B cell (primary cell): ENCODE measurements at regions not wholly inside any gene's neighbourhood (a gene's known extent, or its start where the extent isn't known, plus 50 kb on each side); places are given as distances from the start of the nearest gene placed in this dataset.
"Not testable (repeated sequence)": the region's sequence is repeated elsewhere in the genome, so short reads cannot be mapped to it uniquely, and the experiment has no call there.

Experiments
- ATAC-seq: fragments of 200-7000 bp; cut with Tn5 transposase; one replicate; pipeline ENCODE4 v1.10.0; 2021; ENCODE audit warnings: low read depth, mild to moderate bottlenecking, moderate number of reproducible peaks, moderate library complexity
- CTCF ChIA-PET: fragments of 350-600 bp; sonication (Branson Sonifier 250); formaldehyde crosslinking; loops from one replicate; lab custom pipeline; 2021; ENCODE audit warnings: antibody characterized with exemption, inconsistent platforms; lab: Charles Lee
- POLR2A ChIA-PET: fragments of 350-600 bp; sonication (Branson Sonifier 250); formaldehyde crosslinking; loops from one replicate; lab custom pipeline; 2021; ENCODE audit warnings: antibody characterized with exemption; lab: Charles Lee
- DNase-seq: peaks from one replicate; pipeline ENCODE4 v3.0.0; 2013
- H2AFZ ChIP-seq: 2 replicates; pipeline ENCODE4 v1.6.1; 2012; ENCODE audit warnings: mild to moderate bottlenecking, low read depth, low read length; ENCODE audit not compliant: insufficient read depth, poor library complexity, severe bottlenecking
- H3K27ac ChIP-seq, 2 donors: 1 replicate in 1 of 2; 2 replicates in 1 of 2; pipeline ENCODE4 v1.5.1; 2012 to 2013; ENCODE audit warnings: low read length in 2 of 2, mild to moderate bottlenecking in 2 of 2, moderate library complexity in 1 of 2
- H3K27me3 ChIP-seq, 4 experiments: fragments of 200-600 bp in 1 of 4; sonication (generic) in 1 of 4; replicated peaks in 1 of 4; 1 replicate in 2 of 4; 2 replicates in 2 of 4; pipeline versions ENCODE4 v1.6.1 to v1.7.0; 2013 to 2016; ENCODE audit warnings: low read length in 3 of 4, mild to moderate bottlenecking in 2 of 4, mixed read lengths in 1 of 4, moderate library complexity in 1 of 4; ENCODE audit not compliant: insufficient read depth in 4 of 4, control insufficient read depth in 3 of 4; ENCODE audit errors: control extremely low read depth in 1 of 4
- H3K36me3 ChIP-seq, 2 experiments: replicated peaks in 1 of 2; 1 replicate in 1 of 2; 2 replicates in 1 of 2; pipeline versions ENCODE4 v1.6.1 to v1.7.1; 2013; ENCODE audit warnings: low read length in 1 of 2; ENCODE audit not compliant: insufficient read depth in 2 of 2, control insufficient read depth in 1 of 2; ENCODE audit errors: control extremely low read depth in 1 of 2, extremely low read depth in 1 of 2
- H3K4me1 ChIP-seq, 2 donors: fragments of 200-600 bp in 1 of 2; sonication (generic) in 1 of 2; 1 replicate in 1 of 2; 2 replicates in 1 of 2; pipeline versions ENCODE4 v1.5.1 to v1.6.1; 2013 to 2017; ENCODE audit warnings: low read length in 2 of 2; ENCODE audit not compliant: control insufficient read depth in 2 of 2, insufficient read depth in 2 of 2
- H3K4me2 ChIP-seq: replicated peaks from 2 replicates; pipeline ENCODE3; 2012; ENCODE audit warnings: mild to moderate bottlenecking, low read depth, low read length; ENCODE audit not compliant: poor library complexity, severe bottlenecking
- H3K4me3 ChIP-seq, 5 experiments: fragments of 200-600 bp in 1 of 5; sonication (generic) in 1 of 5; 1 replicate in 3 of 5; 2 replicates in 2 of 5; pipeline versions ENCODE4 v1.5.1 to v1.7.0; 2011 to 2016; ENCODE audit warnings: low read length in 4 of 5, mild to moderate bottlenecking in 4 of 5, low read depth in 2 of 5, control low read depth in 1 of 5, moderate library complexity in 1 of 5; ENCODE audit not compliant: insufficient read depth in 1 of 5; ENCODE audit errors: control extremely low read depth in 1 of 5, extremely low read depth in 1 of 5
- H3K79me2 ChIP-seq: fragments of 200-600 bp; sonication (generic); one replicate; pipeline ENCODE4 v1.6.0; 2016; ENCODE audit warnings: low read length; ENCODE audit not compliant: control insufficient read depth, insufficient read depth
- H3K9ac ChIP-seq: fragments of 200-600 bp; sonication (generic); 2 replicates; pipeline ENCODE4 v1.6.1; 2017; ENCODE audit warnings: mild to moderate bottlenecking, low read length, moderate library complexity
- H3K9me3 ChIP-seq, 3 donors: one replicate each; pipeline versions ENCODE4 v1.6.1 to v1.7.1; 2013; ENCODE audit warnings: low read length in 2 of 3; ENCODE audit not compliant: control insufficient read depth in 2 of 3, insufficient read depth in 1 of 3; ENCODE audit errors: control extremely low read depth in 1 of 3
- H4K20me1 ChIP-seq: 2 replicates; pipeline ENCODE4 v1.6.0; 2012; ENCODE audit warnings: mild to moderate bottlenecking, low read length; ENCODE audit not compliant: insufficient read depth, control insufficient read depth, poor library complexity, severe bottlenecking
- H3K27ac Mint-ChIP-seq: one replicate; pipeline ENCODE4 v1.8.0; 2021; ENCODE audit warnings: mixed read lengths
- H3K27me3 Mint-ChIP-seq: one replicate; pipeline ENCODE4 v1.8.0; 2021; ENCODE audit warnings: mixed read lengths
- H3K4me1 Mint-ChIP-seq: one replicate; pipeline ENCODE4 v1.8.0; 2021; ENCODE audit warnings: mixed read lengths
- H3K4me3 Mint-ChIP-seq: one replicate; pipeline ENCODE4 v1.8.0; 2021; ENCODE audit warnings: mixed read lengths
- H3K9me3 Mint-ChIP-seq: one replicate; pipeline ENCODE4 v1.8.0; 2022; ENCODE audit warnings: mixed read lengths; ENCODE audit not compliant: insufficient read depth
- EZH2 ChIP-seq: IDR thresholded peaks from 2 replicates; pipeline ENCODE4 v1.6.1; 2012; ENCODE audit warnings: borderline replicate concordance, low read depth, mild to moderate bottlenecking, moderate library complexity, low read length; ENCODE audit not compliant: insufficient read depth, poor library complexity, severe bottlenecking
- WGBS: methylation state at CpG from one replicate; pipeline ENCODE4 v1.1.5; 2013; ENCODE audit warnings: missing lambda C conversion rate; ENCODE audit not compliant: insufficient coverage; 5-methylcytosine and 5-hydroxymethylcytosine counted together
- intact Hi-C: fragments of 100-400 bp; cut with micrococcal nuclease; formaldehyde crosslinking; loops from one replicate; pipeline ENCODE4 v1.10.0; 2022
- TF ChIP-seq, protein P1 (sequence below): fragments of 200-600 bp; IDR thresholded peaks from one replicate; pipeline ENCODE4 v1.8.0; 2022; ENCODE audit warnings: antibody characterized with exemption, mild to moderate bottlenecking

DNA sequence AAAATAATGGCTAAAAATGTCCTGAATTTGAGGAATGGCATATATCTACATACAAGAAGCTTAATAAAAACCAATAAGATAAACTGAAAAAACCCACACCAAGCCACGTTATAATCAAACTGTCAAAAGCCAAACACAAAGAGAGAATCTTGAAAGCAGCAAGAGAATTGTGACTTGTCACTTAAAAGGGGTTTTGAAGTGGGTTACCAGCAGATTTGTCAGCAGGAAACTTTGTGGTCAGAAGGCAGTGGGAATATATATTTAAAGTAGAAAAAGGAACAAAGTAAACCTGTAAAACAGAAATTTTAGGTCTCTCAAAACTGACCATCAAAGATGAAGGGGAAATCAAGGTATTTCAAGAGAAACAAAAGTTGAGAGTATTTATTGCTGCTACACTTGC lies 171.9 kb upstream of the CNTNAP5 start:
- H3K36me3 ChIP-seq: no peaks in the 10 kb centered on the region
- H2AFZ ChIP-seq: no peak overlapping the region
- H3K9me3 ChIP-seq: peaks cover 0 to 7% (median 6%) of the 10 kb centered on the region in 3 donors
- Mint-ChIP-seq H3K4me3 (no peak overlapping the region), H3K4me1 (no peaks in the 10 kb centered on the region), H3K27me3 (no peaks in the 10 kb centered on the region), H3K27ac (no peak overlapping the region), H3K9me3 (peaks cover 10% of the 10 kb centered on the region)
- no peak for DNase-seq
- no peak overlapping the region for H3K4me3 ChIP-seq
- WGBS: no CpG with 5 or more reads among the region's 1 CpG
- TF ChIP-seq, protein P1, sequence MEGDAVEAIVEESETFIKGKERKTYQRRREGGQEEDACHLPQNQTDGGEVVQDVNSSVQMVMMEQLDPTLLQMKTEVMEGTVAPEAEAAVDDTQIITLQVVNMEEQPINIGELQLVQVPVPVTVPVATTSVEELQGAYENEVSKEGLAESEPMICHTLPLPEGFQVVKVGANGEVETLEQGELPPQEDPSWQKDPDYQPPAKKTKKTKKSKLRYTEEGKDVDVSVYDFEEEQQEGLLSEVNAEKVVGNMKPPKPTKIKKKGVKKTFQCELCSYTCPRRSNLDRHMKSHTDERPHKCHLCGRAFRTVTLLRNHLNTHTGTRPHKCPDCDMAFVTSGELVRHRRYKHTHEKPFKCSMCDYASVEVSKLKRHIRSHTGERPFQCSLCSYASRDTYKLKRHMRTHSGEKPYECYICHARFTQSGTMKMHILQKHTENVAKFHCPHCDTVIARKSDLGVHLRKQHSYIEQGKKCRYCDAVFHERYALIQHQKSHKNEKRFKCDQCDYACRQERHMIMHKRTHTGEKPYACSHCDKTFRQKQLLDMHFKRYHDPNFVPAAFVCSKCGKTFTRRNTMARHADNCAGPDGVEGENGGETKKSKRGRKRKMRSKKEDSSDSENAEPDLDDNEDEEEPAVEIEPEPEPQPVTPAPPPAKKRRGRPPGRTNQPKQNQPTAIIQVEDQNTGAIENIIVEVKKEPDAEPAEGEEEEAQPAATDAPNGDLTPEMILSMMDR: no peak
- TF ChIP-seq EZH2: no peak
- intact Hi-C loops: no loop called here
- H3K27me3 ChIP-seq: no peaks in the 10 kb centered on the region
- no peaks in the 10 kb centered on the region for H4K20me1 ChIP-seq
- H3K9ac ChIP-seq: no peak overlapping the region
- ChIA-PET CTCF (no interaction called here), POLR2A (no interaction called here)
- no peak for ATAC-seq
- H3K4me1 ChIP-seq: no peaks in the 10 kb centered on the region
- H3K4me2 ChIP-seq: no peak overlapping the region
- no peak overlapping the region for H3K27ac ChIP-seq
- no peaks in the 10 kb centered on the region for H3K79me2 ChIP-seq

DNA sequence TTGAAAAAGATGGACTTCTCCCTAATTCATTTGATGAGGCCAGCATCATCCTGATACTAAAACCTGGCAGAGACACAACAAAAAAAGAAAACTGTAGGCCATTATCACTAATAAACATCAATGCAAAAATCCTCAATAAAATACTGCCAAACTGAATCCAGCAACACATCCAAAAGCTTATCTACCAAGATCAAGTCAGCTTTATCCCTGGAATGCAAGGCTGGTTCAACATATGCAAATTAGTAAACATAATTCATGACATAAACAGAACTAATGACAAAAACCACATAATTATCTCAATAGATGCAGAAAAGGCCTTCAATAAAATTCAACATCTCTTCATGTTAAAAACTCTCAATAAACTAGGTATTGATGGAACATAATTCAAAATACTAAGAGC lies 166.1 kb upstream of the CNTNAP5 start:
- H3K27me3 ChIP-seq, H3K4me3 ChIP-seq, intact Hi-C loops, H3K4me3 Mint-ChIP-seq, ATAC-seq, H3K4me2 ChIP-seq, H2AFZ ChIP-seq, H3K79me2 ChIP-seq, H3K27ac Mint-ChIP-seq, DNase-seq, H4K20me1 ChIP-seq, CTCF ChIA-PET, H3K27me3 Mint-ChIP-seq, H3K9ac ChIP-seq, H3K36me3 ChIP-seq, H3K27ac ChIP-seq, H3K4me1 Mint-ChIP-seq, POLR2A ChIA-PET, H3K9me3 ChIP-seq, H3K4me1 ChIP-seq: not testable (repeated sequence)
- peaks cover 11% of the 10 kb centered on the region for H3K9me3 Mint-ChIP-seq
